Endothelial cell of umbilical vein (primary cell): ENCODE measurements at regions not wholly inside any gene's neighbourhood (a gene's known extent, or its start where the extent isn't known, plus 50 kb on each side); places are given as distances from the start of the nearest gene placed in this dataset.

Experiments used
- BruUV-seq: library from RNA; stranded (reverse); fragments of 400-500 nt; replicated peaks from 2 replicates; lab custom pipeline; 2021; lab: Mats Ljungman, UMichigan
- CTCF ChIA-PET: fragments of 300-600, 350-600 bp; sonication (Branson Sonifier 250); formaldehyde crosslinking; loops from one replicate; lab custom pipeline; 2021; ENCODE audit warnings: antibody characterized with exemption, inconsistent platforms; lab: Charles Lee
- POLR2A ChIA-PET: fragments of 300-600, 350-600 bp; sonication (Branson Sonifier 250); formaldehyde crosslinking; loops from one replicate; lab custom pipeline; 2021; ENCODE audit warnings: antibody characterized with exemption, inconsistent platforms; lab: Charles Lee
- DNase-seq: peaks from one replicate; pipeline ENCODE4 v3.0.0-alpha.2; 2011; ENCODE audit warnings: low read depth, low spot score
- FAIRE-seq: peaks from 2 replicates; lab custom pipeline; 2011; peaks lifted over from hg19 to GRCh38; lab: Jason Lieb, UNC
- H2AFZ ChIP-seq: 2 replicates; pipeline ENCODE4 v1.6.0; 2012; ENCODE audit warnings: low read depth, low read length, control low read depth, inconsistent platforms
- H3K27ac ChIP-seq: 2 replicates; pipeline ENCODE4 v1.5.1; 2011; ENCODE audit warnings: low read depth, mild to moderate bottlenecking, control low read depth, low read length, moderate library complexity; ENCODE audit not compliant: insufficient read depth
- H3K27me3 ChIP-seq, 2 experiments: 2 replicates each; pipeline versions ENCODE4 v1.6.0 to v1.6.1; 2011; ENCODE audit warnings: low read length in 2 of 2, mixed read lengths in 1 of 2; ENCODE audit not compliant: control insufficient read depth in 2 of 2, insufficient read depth in 2 of 2
- H3K36me3 ChIP-seq, 2 experiments: 2 replicates in 1 of 2; 3 replicates in 1 of 2; pipeline ENCODE4 v1.5.1; 2011; ENCODE audit warnings: low read length in 2 of 2, mild to moderate bottlenecking in 1 of 2, moderate library complexity in 1 of 2; ENCODE audit not compliant: control insufficient read depth in 2 of 2, insufficient read depth in 2 of 2; ENCODE audit errors: extremely low read depth in 1 of 2
- H3K4me1 ChIP-seq: 3 replicates; pipeline ENCODE4 v1.5.1; 2011; ENCODE audit warnings: mild to moderate bottlenecking, low read length; ENCODE audit not compliant: control insufficient read depth, insufficient read depth; ENCODE audit errors: extremely low read depth
- H3K4me2 ChIP-seq: 2 replicates; pipeline ENCODE4 v1.6.1; 2011; ENCODE audit warnings: low read length, control low read depth, mixed read lengths; ENCODE audit not compliant: insufficient read depth
- H3K4me3 ChIP-seq, 3 experiments: fragments of 200-600 bp in 1 of 3; sonication (generic), shearing (Covaris generic) in 1 of 3; replicated peaks in 1 of 3; 2 replicates each; pipeline ENCODE4 v1.5.1; 2011 to 2016; ENCODE audit warnings: control low read depth in 3 of 3, low read length in 3 of 3, mild to moderate bottlenecking in 2 of 3, inconsistent platforms in 1 of 3, low read depth in 1 of 3, moderate library complexity in 1 of 3; ENCODE audit not compliant: insufficient read depth in 1 of 3
- H3K79me2 ChIP-seq: 2 replicates; pipeline ENCODE4 v1.6.0; 2012; ENCODE audit warnings: low read length, inconsistent platforms; ENCODE audit not compliant: control insufficient read depth, insufficient read depth
- H3K9ac ChIP-seq: replicated peaks from 2 replicates; pipeline ENCODE3; 2011; ENCODE audit warnings: low read length, control low read depth; ENCODE audit not compliant: insufficient read depth; ENCODE audit errors: extremely low read depth
- H3K9me1 ChIP-seq: replicated peaks from 3 replicates; pipeline ENCODE4 v1.6.0; 2011; ENCODE audit warnings: mild to moderate bottlenecking, low read length; ENCODE audit not compliant: control insufficient read depth, insufficient read depth; ENCODE audit errors: extremely low read depth
- H3K9me3 ChIP-seq: replicated peaks from 2 replicates; pipeline ENCODE4 v1.5.1; 2012; ENCODE audit warnings: low read length, inconsistent platforms; ENCODE audit not compliant: control insufficient read depth, insufficient read depth
- H4K20me1 ChIP-seq: replicated peaks from 2 replicates; pipeline ENCODE3; 2011; ENCODE audit warnings: mild to moderate bottlenecking, low read length; ENCODE audit not compliant: control insufficient read depth, insufficient read depth; ENCODE audit errors: extremely low read depth
- EZH2 ChIP-seq: IDR thresholded peaks from 2 replicates; pipeline ENCODE4 v1.6.1; 2012; ENCODE audit warnings: borderline replicate concordance, low read depth, mild to moderate bottlenecking, moderate library complexity, low read length, inconsistent platforms; ENCODE audit not compliant: severe bottlenecking
- FOS ChIP-seq: IDR thresholded peaks from 2 replicates; pipeline ENCODE4 v1.6.1; 2011; ENCODE audit warnings: mild to moderate bottlenecking, low read length, moderate library complexity, borderline replicate concordance; ENCODE audit not compliant: insufficient read depth
- GATA2 ChIP-seq: IDR thresholded peaks from 2 replicates; pipeline ENCODE4 v1.7.0; 2011; ENCODE audit warnings: low read depth, mild to moderate bottlenecking, moderate library complexity, mixed read lengths, low read length; ENCODE audit not compliant: insufficient read length, insufficient read depth
- JUN ChIP-seq: IDR thresholded peaks from 2 replicates; pipeline ENCODE4 v1.6.1; 2011; ENCODE audit warnings: borderline replicate concordance, low read depth; ENCODE audit not compliant: insufficient read length, insufficient read depth
- MYC ChIP-seq: IDR thresholded peaks from one replicate; pipeline ENCODE4 v1.6.1; 2011; ENCODE audit warnings: mild to moderate bottlenecking, low read depth, low read length
- POLR2A ChIP-seq: IDR thresholded peaks from 2 replicates; pipeline ENCODE4 v1.6.1; 2012; ENCODE audit warnings: low read depth, mild to moderate bottlenecking, control low read depth, low read length
- POLR2AphosphoS5 ChIP-seq: IDR thresholded peaks from 2 replicates; pipeline ENCODE4 v1.6.1; 2012; ENCODE audit warnings: low read depth, mild to moderate bottlenecking, control low read depth, low read length, moderate library complexity; ENCODE audit not compliant: insufficient read depth
- dilution Hi-C: fragments of 300-500 bp; cut with MboI; formaldehyde crosslinking; loops from one replicate; pipeline ENCODE4 v1.15.0; 2019; ENCODE audit warnings: low sequenced_read_pairs; ENCODE audit not compliant: extremely low pct_ligation_motif_present
- intact Hi-C: fragments of 100-400 bp; cut with micrococcal nuclease; formaldehyde crosslinking; loops from one replicate; pipeline ENCODE4 v1.10.0; 2022
- TF ChIP-seq, protein P1 (sequence below): IDR thresholded peaks from 2 replicates; pipeline ENCODE4 v1.6.1; 2011; ENCODE audit not compliant: insufficient read depth, insufficient read length
- TF ChIP-seq, protein P2 (sequence below), 2 donors: IDR thresholded peaks; 1 replicate in 1 of 2; 2 replicates in 1 of 2; pipeline ENCODE4 v1.5.1; 2011; ENCODE audit warnings: low read length in 2 of 2, mild to moderate bottlenecking in 2 of 2, moderate library complexity in 2 of 2, control low read depth in 1 of 2, inconsistent platforms in 1 of 2, low read depth in 1 of 2; ENCODE audit not compliant: insufficient read depth in 1 of 2; ENCODE audit errors: extremely low read depth in 1 of 2

DNA sequence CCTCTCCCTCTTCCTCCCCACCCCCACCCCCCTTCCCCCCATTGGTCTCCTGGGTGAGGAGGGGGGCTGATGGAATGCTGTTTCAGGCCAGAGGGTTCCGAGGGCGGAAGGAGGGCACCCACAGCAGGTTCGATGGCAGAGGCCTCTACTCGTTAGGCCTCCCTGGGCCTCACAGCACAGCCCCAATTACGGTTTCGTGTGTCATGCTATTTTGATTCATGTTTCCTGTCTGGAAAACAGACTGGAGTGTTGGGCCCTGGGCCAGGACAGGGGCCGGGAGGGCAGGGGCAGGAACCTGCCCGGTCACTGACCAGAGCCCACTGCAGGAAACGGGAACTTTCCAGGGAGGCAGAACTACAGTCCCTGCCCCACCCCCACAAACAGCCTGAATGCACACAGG, 138.2 kb downstream of the C16orf95 start:
- Histone ChIP-seq H3K27ac (peak overlapping the region; percentile 77), H3K4me2 (no peak overlapping the region), H3K79me2 (no peaks in the 10 kb centered on the region), H4K20me1 (no peaks in the 10 kb centered on the region), H3K4me1 (peaks cover 24% of the 10 kb centered on the region), H3K36me3 (no peaks in the 10 kb centered on the region), H3K9me3 (no peaks in the 10 kb centered on the region), H3K9me1 (no peaks in the 10 kb centered on the region), H3K27me3 (no peaks in the 10 kb centered on the region), H2AFZ (no peak overlapping the region), H3K9ac (peak overlapping the region; percentile 55), H3K4me3 (no peak overlapping the region)
- TF ChIP-seq POLR2AphosphoS5, result peak; percentile 98
- TF ChIP-seq JUN, result peak; percentile 51
- peak; percentile 46 for TF ChIP-seq GATA2
- TF ChIP-seq, protein P1, sequence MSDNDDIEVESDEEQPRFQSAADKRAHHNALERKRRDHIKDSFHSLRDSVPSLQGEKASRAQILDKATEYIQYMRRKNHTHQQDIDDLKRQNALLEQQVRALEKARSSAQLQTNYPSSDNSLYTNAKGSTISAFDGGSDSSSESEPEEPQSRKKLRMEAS, result no peak
- no peak for TF ChIP-seq MYC
- no peak for TF ChIP-seq EZH2
- TF ChIP-seq, protein P2, sequence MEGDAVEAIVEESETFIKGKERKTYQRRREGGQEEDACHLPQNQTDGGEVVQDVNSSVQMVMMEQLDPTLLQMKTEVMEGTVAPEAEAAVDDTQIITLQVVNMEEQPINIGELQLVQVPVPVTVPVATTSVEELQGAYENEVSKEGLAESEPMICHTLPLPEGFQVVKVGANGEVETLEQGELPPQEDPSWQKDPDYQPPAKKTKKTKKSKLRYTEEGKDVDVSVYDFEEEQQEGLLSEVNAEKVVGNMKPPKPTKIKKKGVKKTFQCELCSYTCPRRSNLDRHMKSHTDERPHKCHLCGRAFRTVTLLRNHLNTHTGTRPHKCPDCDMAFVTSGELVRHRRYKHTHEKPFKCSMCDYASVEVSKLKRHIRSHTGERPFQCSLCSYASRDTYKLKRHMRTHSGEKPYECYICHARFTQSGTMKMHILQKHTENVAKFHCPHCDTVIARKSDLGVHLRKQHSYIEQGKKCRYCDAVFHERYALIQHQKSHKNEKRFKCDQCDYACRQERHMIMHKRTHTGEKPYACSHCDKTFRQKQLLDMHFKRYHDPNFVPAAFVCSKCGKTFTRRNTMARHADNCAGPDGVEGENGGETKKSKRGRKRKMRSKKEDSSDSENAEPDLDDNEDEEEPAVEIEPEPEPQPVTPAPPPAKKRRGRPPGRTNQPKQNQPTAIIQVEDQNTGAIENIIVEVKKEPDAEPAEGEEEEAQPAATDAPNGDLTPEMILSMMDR (IDR thresholded peaks at IDR 0.05; ENCODE audit: extremely low read depth in 1 of 2, insufficient read depth in 1 of 2, low read depth in 1 of 2, low read length in 2 of 2), result no peak
- TF ChIP-seq POLR2A, result peak; percentile 45
- peak; percentile 82 for TF ChIP-seq FOS
- FAIRE-seq (peak; percentile 99), DNase-seq (peak; percentile 97)
- CTCF ChIA-PET, result interaction anchor here (1.1 to 1.4 kb wide), 4 partner anchors 24 to 248 kb away, joined by 3 to 7 read pairs (median 4); no protein-coding TSS in a partner anchor
- BruUV-seq, result no TSS peak
- intact Hi-C loops (loop anchor here (1.0 to 10.0 kb wide), 5 partner anchors 52 to 612 kb away; partner anchors contain the start of gene FOXC2), dilution Hi-C loops (no loop called here)
- POLR2A ChIA-PET, result no interaction called here
